ENCODE measurements at regions not wholly inside any gene's neighbourhood (a gene's known extent, or its start where the extent isn't known, plus 50 kb on each side); places are given as distances from the start of the nearest gene placed in this dataset.

- no peak for DNase-seq
Measured at GRCh38 chr7:116148108-116148507, 62.2 kb upstream of the TES start.

DNA sequence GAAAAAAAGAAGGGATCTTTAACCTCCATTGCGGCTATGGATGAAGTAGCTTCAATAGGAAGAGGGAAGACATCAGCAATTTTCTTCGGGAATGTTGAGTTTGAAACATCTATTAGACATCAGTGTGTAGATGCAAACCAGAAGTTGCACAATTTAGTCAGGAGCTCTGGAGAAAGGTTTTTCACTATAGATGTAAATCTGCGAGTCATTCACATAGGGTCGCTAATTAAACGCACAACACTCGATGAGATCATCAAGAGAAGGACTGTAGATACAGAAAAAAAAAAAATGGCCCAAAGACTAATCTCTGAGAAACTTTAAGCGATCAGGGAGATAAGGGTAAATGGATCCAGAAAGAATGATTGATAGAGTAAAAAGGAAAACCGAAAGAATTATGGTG is 61.7 kb upstream of the TES start:
- peak in 2 of 4 experiments; percentile 13 to 24 for DNase-seq

DNA sequence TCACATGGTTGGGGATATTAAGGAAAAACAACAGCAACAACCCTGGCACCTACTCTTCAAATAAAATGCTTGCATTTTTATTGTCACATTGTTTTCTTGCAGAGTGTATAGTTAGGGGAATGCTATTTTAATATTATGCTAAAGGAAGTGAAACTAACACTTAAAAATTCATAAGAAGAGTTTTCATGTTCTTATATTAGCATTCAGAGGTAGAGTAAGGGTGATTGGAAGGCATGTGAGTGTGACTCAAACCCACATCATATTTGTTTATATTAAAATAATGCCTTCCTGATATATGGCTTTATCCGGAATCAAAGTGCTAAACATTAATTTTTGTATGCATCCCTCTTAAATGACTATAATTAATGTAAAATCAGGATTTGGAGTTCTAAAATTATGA is 59.8 kb upstream of the TES start:
- peak; percentile 37 to 76 (median 55) for DNase-seq

DNA sequence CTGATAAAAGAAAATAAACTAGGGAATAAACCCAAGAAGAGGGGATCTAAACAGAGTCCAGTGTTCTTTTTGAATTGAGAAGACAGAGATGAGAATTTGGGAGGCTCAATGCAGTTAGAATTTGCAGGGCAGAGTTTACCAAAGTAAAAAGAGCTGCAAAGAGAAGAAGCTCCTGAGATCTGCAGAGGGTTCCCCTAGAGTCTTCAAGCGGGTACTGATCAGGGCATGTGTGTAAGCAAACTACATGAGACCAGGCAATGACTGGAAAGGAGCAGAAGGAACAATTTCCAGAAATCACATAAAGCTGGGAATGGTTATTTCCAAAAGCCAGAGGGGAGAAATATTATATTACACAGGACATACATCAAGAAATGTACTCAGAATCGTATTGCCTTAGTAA is 58.1 kb upstream of the TES start:
- no peak for DNase-seq

GRCh38 chr7:116153050-116153449 is 57.3 kb upstream of the TES start:
- DNase-seq = no peak

DNA sequence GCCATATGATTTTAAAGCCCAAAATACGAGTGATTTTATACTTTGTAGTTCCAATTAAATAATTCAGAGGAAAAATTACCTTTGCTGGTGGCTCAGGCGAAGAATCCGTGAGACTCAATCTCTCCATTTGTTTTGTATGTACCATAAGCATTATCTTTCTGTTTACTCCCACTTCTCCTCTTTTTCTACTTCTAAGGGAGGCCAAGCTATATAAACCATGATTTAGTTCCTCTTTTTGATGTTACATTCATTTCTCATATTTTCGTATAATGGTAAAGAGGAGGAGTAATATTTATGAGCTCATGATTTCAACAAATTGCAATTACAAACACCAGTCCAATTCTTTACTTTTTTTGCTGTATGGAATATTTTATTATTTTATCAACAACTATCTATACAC is 50.6 kb upstream of the TES start:
- DNase-seq = peak in 2 of 4 experiments; percentile 60 to 62
